AG04449 (cell line): ENCODE measurements at regions not wholly inside any gene's neighbourhood (a gene's known extent, or its start where the extent isn't known, plus 50 kb on each side); places are given as distances from the start of the nearest gene placed in this dataset.

ENCODE experiments used
- CTCF ChIA-PET: fragments of 350-600 bp; formaldehyde crosslinking; extraction: SDS; loops from one replicate; lab custom pipeline; 2021; ENCODE audit warnings: antibody characterized with exemption; lab: Yijun Ruan, JAX
- POLR2A ChIA-PET: fragments of 400-600, 350-600 bp; formaldehyde crosslinking; extraction: SDS; loops from one replicate; lab custom pipeline; 2020; ENCODE audit warnings: antibody characterized with exemption, inconsistent platforms; lab: Yijun Ruan, JAX
- DNase-seq: peaks from one replicate; pipeline ENCODE4 v3.0.0-alpha.2; 2010; ENCODE audit warnings: low read depth, low spot score
- H3K4me3 ChIP-seq: 2 replicates; pipeline ENCODE4 v1.5.1; 2011; ENCODE audit warnings: low read depth, mild to moderate bottlenecking, control low read depth, low read length
- TF ChIP-seq, protein P1 (sequence below): IDR thresholded peaks from one replicate; pipeline ENCODE4 v1.5.1; 2011; ENCODE audit warnings: mild to moderate bottlenecking, moderate library complexity, low read length, control low read depth, inconsistent platforms; ENCODE audit not compliant: insufficient read depth; ENCODE audit errors: missing control alignments

DNA sequence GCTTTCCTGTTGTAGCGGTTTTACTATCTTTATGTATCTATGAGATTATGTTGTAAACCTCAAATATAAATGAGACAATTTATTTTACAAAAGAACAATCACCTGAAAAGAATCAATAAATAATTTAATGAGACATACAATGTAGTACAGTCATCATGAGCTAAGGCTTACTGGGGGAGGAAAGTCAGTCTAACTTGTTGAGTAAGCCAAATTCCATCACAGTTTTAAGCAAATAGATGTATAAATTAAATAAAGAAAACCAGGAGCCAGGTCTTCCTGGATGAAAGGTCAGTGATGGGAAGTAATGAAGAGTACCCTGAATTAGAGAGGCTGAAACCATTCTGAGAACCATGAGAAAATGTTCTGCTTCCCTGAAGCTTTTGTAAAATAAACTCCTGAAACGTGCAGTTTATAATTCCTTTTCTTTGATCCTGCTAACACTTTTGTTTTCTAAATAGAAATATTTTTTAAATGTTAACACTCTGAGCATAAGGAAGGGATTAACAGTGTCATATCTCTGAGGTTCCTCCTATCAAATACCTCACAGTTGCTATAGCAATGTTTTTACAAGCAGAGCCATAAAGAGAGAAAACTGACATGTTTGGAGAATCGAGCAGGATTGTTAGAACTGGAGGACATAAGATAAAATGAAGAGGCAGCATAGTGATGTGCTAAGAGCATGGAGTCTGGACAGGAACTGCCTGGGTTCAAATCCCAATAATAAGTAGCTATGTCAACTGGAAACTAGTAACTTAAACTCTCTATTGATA is 444.9 kb upstream of the FOXG1 start:
- DNase-seq, result no peak
- ChIA-PET POLR2A (no interaction called here), CTCF (no interaction called here)
- TF ChIP-seq, protein P1, sequence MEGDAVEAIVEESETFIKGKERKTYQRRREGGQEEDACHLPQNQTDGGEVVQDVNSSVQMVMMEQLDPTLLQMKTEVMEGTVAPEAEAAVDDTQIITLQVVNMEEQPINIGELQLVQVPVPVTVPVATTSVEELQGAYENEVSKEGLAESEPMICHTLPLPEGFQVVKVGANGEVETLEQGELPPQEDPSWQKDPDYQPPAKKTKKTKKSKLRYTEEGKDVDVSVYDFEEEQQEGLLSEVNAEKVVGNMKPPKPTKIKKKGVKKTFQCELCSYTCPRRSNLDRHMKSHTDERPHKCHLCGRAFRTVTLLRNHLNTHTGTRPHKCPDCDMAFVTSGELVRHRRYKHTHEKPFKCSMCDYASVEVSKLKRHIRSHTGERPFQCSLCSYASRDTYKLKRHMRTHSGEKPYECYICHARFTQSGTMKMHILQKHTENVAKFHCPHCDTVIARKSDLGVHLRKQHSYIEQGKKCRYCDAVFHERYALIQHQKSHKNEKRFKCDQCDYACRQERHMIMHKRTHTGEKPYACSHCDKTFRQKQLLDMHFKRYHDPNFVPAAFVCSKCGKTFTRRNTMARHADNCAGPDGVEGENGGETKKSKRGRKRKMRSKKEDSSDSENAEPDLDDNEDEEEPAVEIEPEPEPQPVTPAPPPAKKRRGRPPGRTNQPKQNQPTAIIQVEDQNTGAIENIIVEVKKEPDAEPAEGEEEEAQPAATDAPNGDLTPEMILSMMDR, result no peak
- no peak overlapping the region for H3K4me3 ChIP-seq

DNA sequence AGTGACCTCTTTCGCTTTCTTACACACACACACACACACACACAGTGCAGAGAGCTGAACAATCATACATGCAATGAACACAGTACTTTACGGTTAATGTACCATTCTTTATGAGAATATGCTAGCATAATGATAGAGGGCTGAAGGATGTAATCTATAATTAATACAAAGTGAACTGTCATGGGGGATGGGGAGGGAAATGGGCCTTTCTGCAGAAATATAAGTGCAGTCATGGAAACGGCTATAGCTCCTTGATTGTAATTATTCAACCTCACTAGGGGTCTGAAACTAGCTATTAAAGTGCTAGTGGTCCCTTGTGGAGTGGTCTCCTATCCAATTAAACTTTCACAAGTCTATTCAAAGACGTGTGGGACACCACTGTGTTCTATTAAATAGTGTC is 443.2 kb upstream of the FOXG1 start:
- H3K4me3 ChIP-seq, result no peak overlapping the region
- POLR2A ChIA-PET, result no interaction called here
- TF ChIP-seq, protein P1, result no peak
- DNase-seq, result no peak
- CTCF ChIA-PET, result no interaction called here

DNA sequence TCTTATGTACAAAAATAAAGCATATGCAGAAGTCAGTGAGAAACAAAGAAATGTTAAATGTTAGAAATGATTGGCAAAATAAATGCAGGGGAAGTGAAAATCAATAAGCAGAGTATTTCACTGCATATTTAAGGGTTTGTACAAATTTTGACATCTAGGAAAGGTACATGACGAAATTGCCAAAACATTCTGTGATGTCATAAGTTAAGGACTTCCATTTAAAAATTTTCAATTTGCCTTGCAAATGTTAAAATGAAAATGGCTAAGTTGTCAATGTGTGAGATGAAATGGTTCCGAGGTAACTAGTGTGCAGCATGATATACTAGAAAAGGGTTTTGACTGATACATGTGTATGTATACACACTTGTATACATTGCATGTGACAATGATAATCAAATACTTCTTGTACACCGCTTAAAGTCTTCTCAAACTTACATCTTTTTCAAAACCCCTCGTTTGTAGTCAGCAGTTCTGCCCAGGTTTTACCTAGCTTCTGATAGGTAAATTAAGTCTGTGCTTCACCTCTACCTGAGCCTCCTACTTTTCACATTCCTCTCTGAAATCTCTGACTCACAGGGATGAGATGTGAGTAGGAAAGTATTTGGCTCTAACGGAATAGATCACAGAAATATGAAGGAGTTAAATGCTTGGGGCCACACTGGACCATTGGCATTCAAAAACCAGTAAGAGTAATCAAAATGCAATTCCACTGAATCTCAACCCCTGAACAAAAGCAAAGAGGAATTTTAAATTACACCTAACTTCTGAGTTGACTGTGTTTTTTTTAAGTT is 442.4 kb upstream of the FOXG1 start:
- H3K4me3 ChIP-seq, result no peak overlapping the region
- CTCF ChIA-PET, result no interaction called here
- TF ChIP-seq, protein P1, result no peak
- POLR2A ChIA-PET, result no interaction called here
- DNase-seq, result no peak

DNA sequence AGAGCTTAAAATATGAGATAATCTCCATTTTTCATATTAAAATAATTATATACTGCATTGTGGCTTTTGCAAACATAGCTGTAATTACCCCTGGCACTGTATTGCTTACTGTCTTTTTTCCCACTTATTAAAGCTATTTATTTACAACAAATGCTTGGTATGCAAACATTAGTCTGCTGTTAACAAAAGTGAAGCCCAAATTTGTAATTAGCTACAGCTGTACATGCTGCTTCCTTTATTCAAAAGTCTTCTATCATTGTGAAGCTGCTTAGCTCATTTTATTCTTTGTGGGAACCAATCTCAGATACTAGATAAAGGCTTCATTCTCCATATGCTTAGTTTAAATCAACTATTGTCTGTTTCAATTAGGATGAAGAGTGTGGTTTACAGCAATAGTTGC is 425.8 kb upstream of the FOXG1 start:
- POLR2A ChIA-PET, result no interaction called here
- no peak overlapping the region for H3K4me3 ChIP-seq
- CTCF ChIA-PET, result no interaction called here
- DNase-seq, result no peak
- TF ChIP-seq, protein P1, result no peak

DNA sequence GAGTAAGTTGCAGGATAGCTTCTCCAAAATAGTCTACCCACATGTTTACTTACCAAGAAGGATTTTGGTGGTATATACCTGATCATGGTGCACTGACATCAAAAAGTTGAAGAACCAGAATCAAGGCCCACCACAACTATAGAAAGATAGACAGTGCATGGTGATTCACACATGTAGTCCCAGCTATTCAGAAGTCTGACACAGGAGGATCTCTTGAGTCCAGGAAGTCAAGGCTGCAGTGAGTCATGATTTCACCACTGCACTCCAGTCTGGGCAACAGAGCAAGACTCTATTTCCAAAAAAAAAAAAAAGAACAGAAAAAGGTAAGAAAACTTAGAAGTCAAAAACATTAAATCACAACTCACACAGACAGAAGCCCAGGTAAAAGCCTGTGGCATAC is 422.2 kb upstream of the FOXG1 start:
- ChIA-PET CTCF (no interaction called here), POLR2A (no interaction called here)
- DNase-seq, result no peak

DNA sequence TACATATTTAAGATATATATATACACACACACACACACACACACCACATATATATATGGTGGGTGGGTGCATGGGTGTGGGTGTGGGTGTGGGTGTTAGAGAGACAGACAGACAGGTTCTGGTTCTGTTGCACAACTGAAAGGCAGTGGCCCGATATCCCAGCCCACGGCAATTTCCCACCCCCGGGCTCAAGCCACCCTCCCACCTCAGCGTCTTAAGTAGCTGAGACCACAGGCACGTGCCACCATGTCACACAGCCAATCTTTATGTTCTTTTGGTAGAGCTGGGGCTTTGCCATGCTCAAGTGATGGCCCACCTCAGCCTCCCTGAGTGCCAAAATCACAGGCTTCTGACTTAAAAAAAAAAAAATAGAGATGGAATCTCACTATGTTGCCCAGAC is 417.8 kb upstream of the FOXG1 start:
- TF ChIP-seq, protein P1, result no peak
- POLR2A ChIA-PET, result no interaction called here
- CTCF ChIA-PET, result no interaction called here
- H3K4me3 ChIP-seq, result no peak overlapping the region
- no peak for DNase-seq

More for the DNA sequence above, 422.2 kb upstream of the FOXG1 start:
- no peak overlapping the region for H3K4me3 ChIP-seq
- TF ChIP-seq, protein P1, result no peak
